ENCODE measurements at regions not wholly inside any gene's neighbourhood (a gene's known extent, or its start where the extent isn't known, plus 50 kb on each side); places are given as distances from the start of the nearest gene placed in this dataset.

GRCh38 chr7:15836041-15836440 is 149.6 kb upstream of the MEOX2 start:
- no peak for TF ChIP-seq CTCF (IDR thresholded peaks at IDR 0.05; ENCODE audit: low read depth, low read length)
- no peak for TF ChIP-seq POLR2A (IDR thresholded peaks at IDR 0.05; ENCODE audit: extremely low read depth, insufficient read length)
- no peak for TF ChIP-seq MYC (IDR thresholded peaks at IDR 0.05; ENCODE audit: low read depth, low read length)
- no peak for TF ChIP-seq MAX (IDR thresholded peaks at IDR 0.05; ENCODE audit: low read depth, low read length)

All from NB4 (cell line).